GM20000 (cell line): ENCODE measurements at regions not wholly inside any gene's neighbourhood (a gene's known extent, or its start where the extent isn't known, plus 50 kb on each side); places are given as distances from the start of the nearest gene placed in this dataset.

Experiments
- DNase-seq: peaks from one replicate; pipeline ENCODE4 v3.0.0; 2012; ENCODE audit warnings: low spot score
- CTCF ChIP-seq: IDR thresholded peaks from 2 replicates; pipeline ENCODE4 v1.5.1; 2012; ENCODE audit warnings: mild to moderate bottlenecking, control low read depth; ENCODE audit errors: extremely low read depth, missing control alignments

GRCh38 chr4:124462954-124463828 is 249.3 kb downstream of the ANKRD50 start:
- TF ChIP-seq CTCF = no peak
- no peak for DNase-seq

DNA sequence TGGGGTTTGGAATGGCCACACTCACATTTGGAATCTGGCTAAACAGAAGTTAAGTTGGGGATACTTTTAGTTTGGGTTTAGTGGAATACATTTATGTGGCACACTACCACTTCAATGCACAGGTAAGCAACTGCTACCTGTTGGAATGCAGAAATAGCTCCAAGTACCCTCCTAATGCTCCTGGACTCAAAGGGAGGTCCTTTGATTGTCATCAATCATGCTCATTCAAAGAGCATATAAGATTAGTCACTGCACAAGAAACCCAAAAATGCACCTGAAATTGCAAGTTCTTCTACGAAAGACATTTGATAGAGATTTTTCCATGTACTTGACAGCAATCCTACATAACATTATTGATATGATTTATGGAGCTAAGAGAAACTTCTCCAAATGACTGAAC is 247.7 kb downstream of the ANKRD50 start:
- DNase-seq = no peak
- no peak for TF ChIP-seq CTCF

DNA sequence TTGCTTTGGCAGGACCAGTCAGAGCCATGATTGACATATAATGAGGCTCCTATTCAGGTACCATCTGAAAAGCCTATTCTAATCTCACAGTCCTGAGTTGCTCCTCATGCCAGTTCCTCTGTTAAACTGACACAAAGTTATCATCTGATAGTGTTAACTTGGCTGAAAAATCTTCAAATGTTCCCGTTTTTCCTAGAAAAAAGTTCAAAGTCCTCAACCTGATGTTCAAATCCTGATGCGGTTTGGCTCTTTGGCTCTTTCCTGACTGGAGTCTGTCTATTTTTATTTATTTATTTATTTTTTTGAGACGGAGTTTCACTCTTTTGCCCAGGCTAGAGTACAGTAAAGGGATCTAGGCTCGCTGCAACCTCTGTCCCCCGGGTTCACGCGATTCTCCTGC is 244.2 kb downstream of the ANKRD50 start:
- no peak for DNase-seq
- TF ChIP-seq CTCF = no peak

DNA sequence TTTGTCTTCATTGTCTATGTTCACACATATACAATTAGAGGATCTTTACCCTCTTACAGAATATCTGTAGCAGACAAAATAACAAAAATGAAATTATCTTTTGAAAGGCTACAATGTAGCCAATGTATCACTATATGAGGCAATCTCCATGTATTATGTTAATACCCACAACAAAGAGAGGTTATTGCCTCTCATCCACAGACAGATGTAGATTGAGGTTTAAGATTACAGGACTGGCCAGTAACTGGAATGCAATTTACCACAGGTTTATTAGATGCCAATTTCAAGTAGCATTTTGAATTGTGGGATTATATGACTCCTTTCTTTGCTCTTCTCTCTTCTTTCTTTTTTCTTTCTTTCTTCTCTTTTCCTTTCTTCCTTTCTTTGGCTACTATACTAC is 242.6 kb downstream of the ANKRD50 start:
- no peak for TF ChIP-seq CTCF
- DNase-seq = no peak

DNA sequence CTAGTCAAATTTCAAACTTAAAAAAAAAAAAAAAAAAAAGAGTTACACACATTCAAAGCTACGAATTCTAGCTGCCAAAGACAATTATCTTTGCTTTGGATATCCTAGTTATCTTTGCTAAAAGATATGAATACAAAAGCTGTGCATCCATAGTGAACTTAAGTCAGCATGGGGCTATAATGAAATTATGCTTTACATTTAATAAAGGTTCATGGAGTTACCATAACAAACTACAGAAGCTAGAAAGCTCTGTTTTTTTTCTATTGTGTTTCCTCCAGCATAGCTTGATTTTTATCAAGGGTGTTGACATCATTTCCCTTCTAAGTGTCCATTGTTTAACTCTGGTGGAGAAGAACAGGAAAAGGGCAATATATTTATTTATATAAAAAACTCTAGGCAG is 234.1 kb downstream of the ANKRD50 start:
- no peak for TF ChIP-seq CTCF
- no peak for DNase-seq

DNA sequence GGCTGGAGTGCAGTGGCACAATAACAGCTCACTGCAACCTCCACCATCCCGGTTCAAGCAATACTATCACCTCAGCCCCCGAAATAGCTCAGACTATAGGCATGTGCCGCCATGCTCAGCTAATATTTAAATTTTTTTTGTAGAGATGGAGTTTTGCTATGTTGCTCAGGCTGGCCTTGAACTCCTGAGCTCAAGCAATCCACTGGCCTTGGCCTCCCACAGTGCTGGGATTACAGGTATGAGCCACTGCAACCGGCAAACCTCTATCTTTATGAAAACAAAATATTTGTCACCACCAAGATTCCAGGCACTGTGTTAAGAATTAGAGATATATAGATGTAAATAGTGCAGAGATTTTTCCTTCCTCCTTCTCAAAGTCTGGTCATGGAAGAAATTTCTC is 232.5 kb downstream of the ANKRD50 start:
- TF ChIP-seq CTCF = no peak
- no peak for DNase-seq

- DNase-seq = no peak
- no peak for TF ChIP-seq CTCF
Observed at GRCh38 chr4:124481123-124481522, 231.4 kb downstream of the ANKRD50 start.
